ENCODE measurements at regions not wholly inside any gene's neighbourhood (a gene's known extent, or its start where the extent isn't known, plus 50 kb on each side); places are given as distances from the start of the nearest gene placed in this dataset.
"Not testable (repeated sequence)": the region's sequence is repeated elsewhere in the genome, so short reads cannot be mapped to it uniquely, and the experiment has no call there.

GRCh38 chr2:175620106-175620505, 382.0 kb downstream of the LNPK start:
- DNase-seq (ENCODE audit: extremely low read depth, low read depth, low spot score) = no peak

GRCh38 chr2:175619179-175620045, 382.7 kb downstream of the LNPK start:
- DNase-seq (ENCODE audit: extremely low read depth, low read depth, low spot score) = no peak

GRCh38 chr2:175612280-175612679, 389.8 kb downstream of the LNPK start:
- DNase-seq (ENCODE audit: extremely low read depth, low read depth, low spot score) = no peak

- no peak for DNase-seq (ENCODE audit: extremely low read depth, low read depth, low spot score)
Observed at GRCh38 chr2:175606010-175606841, 395.8 kb downstream of the LNPK start.

GRCh38 chr2:175605640-175606009, 396.4 kb downstream of the LNPK start:
- no peak for DNase-seq (ENCODE audit: extremely low read depth, low read depth, low spot score)

GRCh38 chr2:175601969-175602368, 400.1 kb downstream of the LNPK start:
- no peak for DNase-seq (ENCODE audit: extremely low read depth, low read depth, low spot score)

GRCh38 chr2:175599966-175600831, 401.9 kb downstream of the LNPK start:
- DNase-seq (ENCODE audit: extremely low read depth, low read depth, low spot score) = no peak

GRCh38 chr2:175597286-175597685, 404.8 kb downstream of the LNPK start:
- no peak for DNase-seq (ENCODE audit: extremely low read depth, low read depth, low spot score)

- no peak for DNase-seq (ENCODE audit: extremely low read depth, low read depth, low spot score)
Observed at GRCh38 chr2:175595139-175595538, 406.9 kb downstream of the LNPK start.

GRCh38 chr2:175593686-175594525, 408.2 kb downstream of the LNPK start:
- not testable (repeated sequence) for DNase-seq (ENCODE audit: extremely low read depth, low read depth, low spot score)

GRCh38 chr2:175588213-175588612, 406.7 kb upstream of the ATP5MC3 start:
- not testable (repeated sequence) for DNase-seq (ENCODE audit: extremely low read depth, low read depth, low spot score)

- DNase-seq (ENCODE audit: extremely low read depth, low read depth, low spot score) = no peak
Observed at GRCh38 chr2:175585496-175585895, 404.0 kb upstream of the ATP5MC3 start.

- DNase-seq (ENCODE audit: extremely low read depth, low read depth, low spot score) = no peak
Observed at GRCh38 chr2:175580652-175581051, 399.1 kb upstream of the ATP5MC3 start.

GRCh38 chr2:175579646-175580045, 398.1 kb upstream of the ATP5MC3 start:
- DNase-seq (ENCODE audit: extremely low read depth, low read depth, low spot score) = no peak

- DNase-seq (ENCODE audit: extremely low read depth, low read depth, low spot score) = no peak
Observed at GRCh38 chr2:175577368-175577970, 396.0 kb upstream of the ATP5MC3 start.

GRCh38 chr2:175576875-175577274, 395.4 kb upstream of the ATP5MC3 start:
- DNase-seq (ENCODE audit: extremely low read depth, low read depth, low spot score) = no peak

- no peak for DNase-seq (ENCODE audit: extremely low read depth, low read depth, low spot score)
Observed at GRCh38 chr2:175576270-175576669, 394.8 kb upstream of the ATP5MC3 start.

- no peak for DNase-seq (ENCODE audit: extremely low read depth, low read depth, low spot score)
Observed at GRCh38 chr2:175575346-175576258, 394.1 kb upstream of the ATP5MC3 start.

- DNase-seq (ENCODE audit: extremely low read depth, low read depth, low spot score) = no peak
Observed at GRCh38 chr2:175574069-175574468, 392.6 kb upstream of the ATP5MC3 start.

Data from glomerular endothelial cell (primary cell).